Endodermal cell (in vitro differentiated cells): ENCODE measurements at regions not wholly inside any gene's neighbourhood (a gene's known extent, or its start where the extent isn't known, plus 50 kb on each side); places are given as distances from the start of the nearest gene placed in this dataset.

Source experiments
- DNase-seq: peaks from one replicate; pipeline ENCODE4 v3.0.0-alpha.2; 2017
- H3K27ac ChIP-seq: 2 replicates; pipeline ENCODE4 v1.5.1; 2013; ENCODE audit warnings: mild to moderate bottlenecking, low read depth, low read length, moderate library complexity
- H3K27me3 ChIP-seq: 2 replicates; pipeline ENCODE4 v1.6.1; 2013; ENCODE audit warnings: mild to moderate bottlenecking, low read length, moderate library complexity; ENCODE audit not compliant: insufficient read depth, control insufficient read depth, poor library complexity, severe bottlenecking
- H3K36me3 ChIP-seq: 2 replicates; pipeline ENCODE4 v1.7.0; 2013; ENCODE audit warnings: mild to moderate bottlenecking, low read length, moderate library complexity; ENCODE audit not compliant: control insufficient read depth, insufficient read depth
- H3K4me1 ChIP-seq: one replicate; pipeline ENCODE4 v1.7.0; 2013; ENCODE audit warnings: low read length; ENCODE audit not compliant: control insufficient read depth, insufficient read depth
- H3K4me3 ChIP-seq: 2 replicates; pipeline ENCODE4 v1.5.1; 2013; ENCODE audit warnings: mild to moderate bottlenecking, low read length, moderate library complexity
- H3K9ac ChIP-seq: 2 replicates; pipeline ENCODE4 v1.6.1; 2013; ENCODE audit warnings: mild to moderate bottlenecking, low read length, moderate library complexity; ENCODE audit not compliant: poor library complexity, severe bottlenecking; ENCODE audit errors: extremely low read depth
- H3K9me3 ChIP-seq: 2 replicates; pipeline ENCODE4 v1.6.1; 2013; ENCODE audit warnings: mild to moderate bottlenecking, low read length, moderate library complexity; ENCODE audit not compliant: control insufficient read depth
- H3K27ac Mint-ChIP-seq: 2 replicates; pipeline ENCODE4 v1.8.0; 2020; ENCODE audit warnings: mixed read lengths
- H3K27me3 Mint-ChIP-seq: 2 replicates; pipeline ENCODE4 v1.8.0; 2021; ENCODE audit warnings: mild to moderate bottlenecking, mixed read lengths; ENCODE audit not compliant: insufficient read depth
- H3K36me3 Mint-ChIP-seq: 2 replicates; pipeline ENCODE4 v1.8.0; 2020; ENCODE audit warnings: low read depth, mixed read lengths
- H3K4me1 Mint-ChIP-seq: 2 replicates; pipeline ENCODE4 v1.8.0; 2020; ENCODE audit warnings: mixed read lengths
- H3K4me3 Mint-ChIP-seq: 2 replicates; pipeline ENCODE4 v1.8.0; 2020; ENCODE audit warnings: mild to moderate bottlenecking, moderate library complexity, mixed read lengths
- H3K9me3 Mint-ChIP-seq: 2 replicates; pipeline ENCODE4 v1.8.0; 2020; ENCODE audit warnings: mild to moderate bottlenecking, mixed read lengths
- CTCF ChIP-seq: fragments of 200-600 bp; sonication (generic); conservative IDR thresholded peaks from 2 replicates; pipeline ENCODE4 v1.5.0; 2021; ENCODE audit warnings: antibody characterized with exemption, mild to moderate bottlenecking
- WGBS, 2 experiments: methylation state at CpG; one replicate each; pipeline versions ENCODE4 v1.1.5 to v1.1.7; 2013; ENCODE audit warnings: missing lambda C conversion rate in 2 of 2, mixed read lengths in 1 of 2; ENCODE audit not compliant: insufficient coverage in 1 of 2, insufficient read length in 1 of 2; 5-methylcytosine and 5-hydroxymethylcytosine counted together

- no peaks in the 10 kb centered on the region for H3K9me3 ChIP-seq
Measured at GRCh38 chr1:106926803-106927582, 129.5 kb upstream of the PRMT6 start.

GRCh38 chr1:106937104-106937503 is 119.4 kb upstream of the PRMT6 start:
- no peaks in the 10 kb centered on the region for H3K4me1 Mint-ChIP-seq

More at GRCh38 chr1:106926803-106927582, 129.5 kb upstream of the PRMT6 start:
- Mint-ChIP-seq H3K9me3 (peaks cover 2% of the 10 kb centered on the region), H3K4me3 (no peak overlapping the region), H3K36me3 (no peaks in the 10 kb centered on the region), H3K4me1 (peaks cover 4% of the 10 kb centered on the region), H3K27me3 (peaks cover 3% of the 10 kb centered on the region), H3K27ac (no peak overlapping the region)
- 88% methylated on average over 3 to 4 of the region's 5 CpGs for WGBS, 2 experiments
- no peak for TF ChIP-seq CTCF
- Histone ChIP-seq H3K4me1 (no peaks in the 10 kb centered on the region), H3K36me3 (no peaks in the 10 kb centered on the region), H3K27ac (no peak overlapping the region), H3K27me3 (no peaks in the 10 kb centered on the region), H3K4me3 (no peak overlapping the region), H3K9ac (no peak overlapping the region)
- DNase-seq = no peak

GRCh38 chr1:106944721-106945120 is 111.8 kb upstream of the PRMT6 start:
- Histone ChIP-seq H3K9me3 (no peaks in the 10 kb centered on the region), H3K27ac (no peak overlapping the region), H3K4me3 (no peak overlapping the region), H3K4me1 (peaks cover 4% of the 10 kb centered on the region), H3K36me3 (no peaks in the 10 kb centered on the region), H3K9ac (no peak overlapping the region), H3K27me3 (no peaks in the 10 kb centered on the region)
- no peak for DNase-seq
- Mint-ChIP-seq H3K9me3 (no peaks in the 10 kb centered on the region), H3K36me3 (no peaks in the 10 kb centered on the region), H3K4me3 (no peak overlapping the region), H3K27ac (no peak overlapping the region), H3K4me1 (peaks cover 17% of the 10 kb centered on the region), H3K27me3 (no peaks in the 10 kb centered on the region)
- WGBS, 2 experiments = 87 to 89% methylated on average over 2 of the region's 2 CpGs
- no peak for TF ChIP-seq CTCF

More at GRCh38 chr1:106937104-106937503, 119.4 kb upstream of the PRMT6 start:
- Mint-ChIP-seq H3K36me3 (no peaks in the 10 kb centered on the region), H3K4me3 (no peak overlapping the region), H3K27me3 (no peaks in the 10 kb centered on the region), H3K9me3 (no peaks in the 10 kb centered on the region), H3K27ac (no peak overlapping the region)
- H3K27me3 ChIP-seq = no peaks in the 10 kb centered on the region
- H3K4me1 ChIP-seq = no peaks in the 10 kb centered on the region
- no peak overlapping the region for H3K27ac ChIP-seq
- 50 to 61% methylated on average over 2 to 3 of the region's 3 CpGs for WGBS, 2 experiments
- no peak for DNase-seq
- H3K9ac ChIP-seq = no peak overlapping the region
- H3K36me3 ChIP-seq = no peaks in the 10 kb centered on the region
- H3K4me3 ChIP-seq = no peak overlapping the region
- TF ChIP-seq CTCF = no peak
- H3K9me3 ChIP-seq = no peaks in the 10 kb centered on the region
